GM23248 (cell line): ENCODE measurements at regions not wholly inside any gene's neighbourhood (a gene's known extent, or its start where the extent isn't known, plus 50 kb on each side); places are given as distances from the start of the nearest gene placed in this dataset.
A peak's percentile ranks its signal among the peaks of the same experiment; 100 is the strongest.
"Not testable (repeated sequence)": the region's sequence is repeated elsewhere in the genome, so short reads cannot be mapped to it uniquely, and the experiment has no call there.

Experiments used
- DNase-seq: peaks from one replicate; pipeline ENCODE4 v3.0.0-alpha.2; 2015
- H2AFZ ChIP-seq: fragments of 200-600 bp; sonication (generic); 2 replicates; pipeline ENCODE4 v1.6.1; 2016; ENCODE audit warnings: antibody characterized with exemption
- H3F3A ChIP-seq: fragments of 200-600 bp; sonication (generic); 2 replicates; pipeline ENCODE4 v1.6.1; 2016; ENCODE audit warnings: mild to moderate bottlenecking, antibody characterized with exemption, mixed run types; ENCODE audit not compliant: insufficient read depth
- H3K27ac ChIP-seq: fragments of 200-600 bp; sonication (generic); 2 replicates; pipeline ENCODE4 v1.5.1; 2016; ENCODE audit warnings: mild to moderate bottlenecking
- H3K27me3 ChIP-seq: fragments of 200-600 bp; sonication (generic); replicated peaks from 2 replicates; pipeline ENCODE4 v1.6.1; 2016; ENCODE audit warnings: mild to moderate bottlenecking; ENCODE audit not compliant: insufficient read depth
- H3K36me3 ChIP-seq: fragments of 200-600 bp; sonication (generic); 2 replicates; pipeline ENCODE4 v1.6.1; 2016; ENCODE audit warnings: low read depth, mild to moderate bottlenecking
- H3K4me1 ChIP-seq: fragments of 200-600 bp; sonication (generic); 2 replicates; pipeline ENCODE4 v1.6.1; 2016; ENCODE audit warnings: mild to moderate bottlenecking; ENCODE audit not compliant: insufficient read depth
- H3K4me2 ChIP-seq: fragments of 200-600 bp; sonication (generic); one replicate; pipeline ENCODE4 v1.6.1; 2016; ENCODE audit warnings: mild to moderate bottlenecking; ENCODE audit not compliant: unreplicated experiment
- H3K4me3 ChIP-seq: fragments of 200-600 bp; sonication (generic); 2 replicates; pipeline ENCODE4 v1.5.1; 2016; ENCODE audit warnings: mild to moderate bottlenecking
- H3K79me2 ChIP-seq: fragments of 200-600 bp; sonication (generic); 2 replicates; pipeline ENCODE4 v1.6.1; 2016; ENCODE audit warnings: mild to moderate bottlenecking; ENCODE audit not compliant: insufficient read depth
- H3K9ac ChIP-seq: fragments of 200-600 bp; sonication (generic); 2 replicates; pipeline ENCODE4 v1.6.1; 2016; ENCODE audit warnings: mild to moderate bottlenecking
- H3K9me2 ChIP-seq: fragments of 200-600 bp; sonication (generic); 2 replicates; pipeline ENCODE4 v1.6.1; 2016; ENCODE audit warnings: mixed run types, mild to moderate bottlenecking, moderate library complexity; ENCODE audit not compliant: insufficient read depth
- H3K9me3 ChIP-seq: fragments of 200-600 bp; sonication (generic); one replicate; pipeline ENCODE4 v1.6.1; 2017; ENCODE audit warnings: low read depth
- H4K20me1 ChIP-seq: fragments of 200-600 bp; sonication (generic); 2 replicates; pipeline ENCODE4 v1.6.0; 2016; ENCODE audit not compliant: insufficient read depth
- WGBS, 2 experiments: methylation state at CpG; one replicate each; pipeline ENCODE4 v1.1.6; 2015 to 2017; ENCODE audit warnings: low lambda C conversion rate in 2 of 2, low coverage in 1 of 2; ENCODE audit errors: missing lambda C conversion rate in 2 of 2; 5-methylcytosine and 5-hydroxymethylcytosine counted together
- in situ Hi-C: fragments of 300-500 bp; cut with MboI; formaldehyde crosslinking; loops from 2 replicates; pipeline ENCODE4 v1.15.0; 2020

GRCh38 chr4:118432359-118432758 is 79.6 kb upstream of the PRSS12 start:
- H3K9me2 ChIP-seq, in situ Hi-C loops, H3K27me3 ChIP-seq, H2AFZ ChIP-seq, H3K4me2 ChIP-seq, H3K9ac ChIP-seq, H4K20me1 ChIP-seq, H3K4me1 ChIP-seq, H3K36me3 ChIP-seq, H3K79me2 ChIP-seq, H3K9me3 ChIP-seq, H3K4me3 ChIP-seq, H3F3A ChIP-seq: not testable (repeated sequence)
- WGBS, 2 experiments = 44 to 46% methylated on average over 5 of the region's 5 CpGs
- H3K27ac ChIP-seq = peak overlapping the region; percentile 54; the same call in 1 of the 2 replicates
- peak; percentile 26 for DNase-seq

- peak overlapping the region; percentile 48 for H3K4me2 ChIP-seq
- H3K9me3 ChIP-seq, in situ Hi-C loops, H3K4me1 ChIP-seq, H3K79me2 ChIP-seq, H3F3A ChIP-seq, H3K9me2 ChIP-seq, H3K27me3 ChIP-seq, H3K4me3 ChIP-seq, H3K36me3 ChIP-seq, H4K20me1 ChIP-seq, H2AFZ ChIP-seq: not testable (repeated sequence)
- peak overlapping the region; percentile 36 for H3K9ac ChIP-seq
- peak; percentile 31 for DNase-seq
- H3K27ac ChIP-seq = peak overlapping the region; percentile 78
- 10 to 12% methylated on average over 5 of the region's 5 CpGs for WGBS, 2 experiments
Measured at GRCh38 chr4:118433612-118434375, 81.0 kb upstream of the PRSS12 start.

GRCh38 chr4:118435415-118435814 is 82.6 kb upstream of the PRSS12 start:
- H3K27me3 ChIP-seq, H3K9me3 ChIP-seq, H3K79me2 ChIP-seq, H4K20me1 ChIP-seq, H3K27ac ChIP-seq, H3K36me3 ChIP-seq, DNase-seq, H2AFZ ChIP-seq, H3K4me2 ChIP-seq, H3K4me1 ChIP-seq, H3K9ac ChIP-seq, H3K9me2 ChIP-seq, H3K4me3 ChIP-seq, H3F3A ChIP-seq, in situ Hi-C loops: not testable (repeated sequence)
- WGBS, 2 experiments = 84 to 85% methylated on average over 3 of the region's 3 CpGs

GRCh38 chr4:118442115-118442837 is 89.5 kb upstream of the PRSS12 start:
- H3K9ac ChIP-seq, in situ Hi-C loops, H3K4me3 ChIP-seq, H3K79me2 ChIP-seq, H3K36me3 ChIP-seq, H3K9me2 ChIP-seq, H3K27me3 ChIP-seq, H3F3A ChIP-seq, H3K4me2 ChIP-seq, DNase-seq, H3K9me3 ChIP-seq, H2AFZ ChIP-seq, H4K20me1 ChIP-seq, H3K27ac ChIP-seq, H3K4me1 ChIP-seq: not testable (repeated sequence)
- WGBS, 2 experiments = 85% methylated on average over 7 to 8 of the region's 8 CpGs

- H3K4me3 ChIP-seq, H3K9me3 ChIP-seq, H3K4me1 ChIP-seq, H3K9me2 ChIP-seq, H3K9ac ChIP-seq, H3K27ac ChIP-seq, H4K20me1 ChIP-seq, H3K4me2 ChIP-seq, in situ Hi-C loops, H3F3A ChIP-seq, H2AFZ ChIP-seq, H3K27me3 ChIP-seq, H3K79me2 ChIP-seq, H3K36me3 ChIP-seq, DNase-seq: not testable (repeated sequence)
- WGBS, 2 experiments = 96 to 98% methylated on average over 2 to 3 of the region's 3 CpGs
Measured at GRCh38 chr4:118447397-118447796, 94.6 kb upstream of the PRSS12 start.

GRCh38 chr4:118454857-118455256 is 102.1 kb upstream of the PRSS12 start:
- DNase-seq = peak; percentile 22
- H3K9me2 ChIP-seq, H3K27me3 ChIP-seq: not testable (repeated sequence)

GRCh38 chr4:118461435-118461834 is 108.6 kb upstream of the PRSS12 start:
- H4K20me1 ChIP-seq, H3K36me3 ChIP-seq, H3K9me2 ChIP-seq, H3K4me1 ChIP-seq, H3K27me3 ChIP-seq, H3K79me2 ChIP-seq, H2AFZ ChIP-seq, H3K4me3 ChIP-seq, H3F3A ChIP-seq, in situ Hi-C loops, H3K4me2 ChIP-seq, H3K9me3 ChIP-seq, H3K9ac ChIP-seq: not testable (repeated sequence)
- WGBS, 2 experiments = 3 to 6% methylated on average over 5 of the region's 5 CpGs
- H3K27ac ChIP-seq = peak overlapping the region; percentile 60
- DNase-seq = peak; percentile 83

More at GRCh38 chr4:118454857-118455256, 102.1 kb upstream of the PRSS12 start:
- H3K79me2 ChIP-seq, H3F3A ChIP-seq, H2AFZ ChIP-seq, H3K4me3 ChIP-seq, H3K4me2 ChIP-seq, H4K20me1 ChIP-seq, H3K27ac ChIP-seq, H3K9ac ChIP-seq, H3K9me3 ChIP-seq, H3K36me3 ChIP-seq, H3K4me1 ChIP-seq, in situ Hi-C loops: not testable (repeated sequence)
- 55 to 69% methylated on average over 1 of the region's 1 CpG for WGBS, 2 experiments
